MCF 10A (cell line): ENCODE measurements at regions not wholly inside any gene's neighbourhood (a gene's known extent, or its start where the extent isn't known, plus 50 kb on each side); places are given as distances from the start of the nearest gene placed in this dataset.

ENCODE experiments used
- BruUV-seq: library from RNA; stranded (reverse); fragments of 400-500 nt; replicated peaks from 2 replicates; lab custom pipeline; 2021; lab: Mats Ljungman, UMichigan
- CTCF ChIA-PET: fragments of 300-600 bp; sonication (Branson Sonifier 250); formaldehyde crosslinking; extraction: SDS; loops from one replicate; lab custom pipeline; 2021; ENCODE audit warnings: antibody characterized with exemption, inconsistent platforms; lab: Yijun Ruan, JAX
- POLR2A ChIA-PET: fragments of 300-600, 350-650 bp; sonication (Branson Sonifier 250); formaldehyde crosslinking; extraction: SDS; loops from one replicate; lab custom pipeline; 2020; ENCODE audit warnings: antibody characterized with exemption, inconsistent platforms; lab: Yijun Ruan, JAX
- DNase-seq: peaks from one replicate; pipeline ENCODE4 v3.0.0-alpha.2; 2018; ENCODE audit not compliant: unreplicated experiment
- H3K27ac Mint-ChIP-seq: one replicate; pipeline ENCODE4 v1.8.0; 2022; ENCODE audit warnings: mild to moderate bottlenecking, low read depth, mixed read lengths; ENCODE audit not compliant: unreplicated experiment
- H3K27me3 Mint-ChIP-seq: one replicate; pipeline ENCODE4 v1.8.0; 2022; ENCODE audit warnings: mixed read lengths; ENCODE audit not compliant: insufficient read depth, unreplicated experiment
- H3K36me3 Mint-ChIP-seq: one replicate; pipeline ENCODE4 v1.8.0; 2022; ENCODE audit warnings: mild to moderate bottlenecking, moderate library complexity, mixed read lengths; ENCODE audit not compliant: insufficient read depth, unreplicated experiment
- H3K4me1 Mint-ChIP-seq: one replicate; pipeline ENCODE4 v1.8.0; 2022; ENCODE audit warnings: mixed read lengths; ENCODE audit not compliant: insufficient read depth, unreplicated experiment
- H3K4me3 Mint-ChIP-seq: one replicate; pipeline ENCODE4 v1.8.0; 2022; ENCODE audit warnings: mild to moderate bottlenecking, moderate library complexity, mixed read lengths; ENCODE audit not compliant: unreplicated experiment
- H3K9me3 Mint-ChIP-seq: one replicate; pipeline ENCODE4 v1.8.0; 2022; ENCODE audit warnings: mixed read lengths; ENCODE audit not compliant: unreplicated experiment
- intact Hi-C: fragments of 100-400 bp; cut with micrococcal nuclease; formaldehyde crosslinking; loops from 2 replicates; pipeline ENCODE4 v1.14.1; 2022
- TF ChIP-seq, protein P1 (sequence below): fragments of 200-600 bp; IDR thresholded peaks from one replicate; pipeline ENCODE4 v1.8.0; 2022; ENCODE audit warnings: antibody characterized with exemption, mild to moderate bottlenecking; ENCODE audit not compliant: unreplicated experiment

- peaks cover 55% of the 10 kb centered on the region for H3K27me3 Mint-ChIP-seq
- no peaks in the 10 kb centered on the region for H3K36me3 Mint-ChIP-seq
- no peaks in the 10 kb centered on the region for H3K4me1 Mint-ChIP-seq
- TF ChIP-seq, protein P1, sequence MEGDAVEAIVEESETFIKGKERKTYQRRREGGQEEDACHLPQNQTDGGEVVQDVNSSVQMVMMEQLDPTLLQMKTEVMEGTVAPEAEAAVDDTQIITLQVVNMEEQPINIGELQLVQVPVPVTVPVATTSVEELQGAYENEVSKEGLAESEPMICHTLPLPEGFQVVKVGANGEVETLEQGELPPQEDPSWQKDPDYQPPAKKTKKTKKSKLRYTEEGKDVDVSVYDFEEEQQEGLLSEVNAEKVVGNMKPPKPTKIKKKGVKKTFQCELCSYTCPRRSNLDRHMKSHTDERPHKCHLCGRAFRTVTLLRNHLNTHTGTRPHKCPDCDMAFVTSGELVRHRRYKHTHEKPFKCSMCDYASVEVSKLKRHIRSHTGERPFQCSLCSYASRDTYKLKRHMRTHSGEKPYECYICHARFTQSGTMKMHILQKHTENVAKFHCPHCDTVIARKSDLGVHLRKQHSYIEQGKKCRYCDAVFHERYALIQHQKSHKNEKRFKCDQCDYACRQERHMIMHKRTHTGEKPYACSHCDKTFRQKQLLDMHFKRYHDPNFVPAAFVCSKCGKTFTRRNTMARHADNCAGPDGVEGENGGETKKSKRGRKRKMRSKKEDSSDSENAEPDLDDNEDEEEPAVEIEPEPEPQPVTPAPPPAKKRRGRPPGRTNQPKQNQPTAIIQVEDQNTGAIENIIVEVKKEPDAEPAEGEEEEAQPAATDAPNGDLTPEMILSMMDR = no peak
- no peak overlapping the region for H3K4me3 Mint-ChIP-seq
- intact Hi-C loops = no loop called here
- H3K27ac Mint-ChIP-seq = no peak overlapping the region
- no peak for DNase-seq
- POLR2A ChIA-PET = no interaction called here
- CTCF ChIA-PET = interaction anchor here (0.6 kb wide), 1 partner anchor 118 kb away, joined by 3 read pairs; no protein-coding TSS in a partner anchor
- BruUV-seq = no TSS peak
- H3K9me3 Mint-ChIP-seq = no peaks in the 10 kb centered on the region
These were observed 90.0 kb upstream of the EGFL6 start for GRCh38 chrX:13479452-13479813.

DNA sequence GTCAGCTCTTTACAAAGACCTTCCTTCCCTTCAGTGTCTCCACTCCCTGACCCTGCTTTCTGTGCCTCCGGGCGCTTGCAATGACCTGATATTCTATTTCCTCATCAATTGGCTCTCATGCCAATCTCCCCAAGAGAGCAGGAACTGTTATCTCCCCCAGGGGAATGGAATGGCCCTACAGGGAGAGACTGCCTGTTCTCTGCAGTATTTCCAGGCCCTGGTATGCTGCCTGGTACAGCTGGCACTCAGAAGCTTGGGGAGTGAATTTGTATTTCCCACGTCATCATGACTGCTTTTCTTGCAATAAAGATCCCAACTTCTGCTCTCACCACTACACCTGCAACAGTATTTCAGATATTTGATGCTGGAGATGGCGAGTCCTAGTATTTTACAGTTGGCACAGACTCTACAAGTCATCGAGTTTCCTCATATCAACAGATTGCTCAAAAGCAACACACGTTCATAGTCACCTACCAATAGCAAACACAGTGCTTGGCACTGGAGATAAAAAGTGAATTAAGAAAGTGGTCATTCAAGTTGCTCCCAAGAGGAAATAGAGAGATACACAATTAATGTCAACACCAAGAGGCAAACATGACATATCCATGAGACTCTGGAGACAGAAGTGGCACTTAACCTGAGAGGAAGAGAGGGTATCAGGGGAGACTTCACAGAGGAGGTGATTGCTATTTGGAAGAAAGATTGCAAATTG is 90.5 kb upstream of the EGFL6 start:
- TF ChIP-seq, protein P1 = no peak
- intact Hi-C loops = no loop called here

DNA sequence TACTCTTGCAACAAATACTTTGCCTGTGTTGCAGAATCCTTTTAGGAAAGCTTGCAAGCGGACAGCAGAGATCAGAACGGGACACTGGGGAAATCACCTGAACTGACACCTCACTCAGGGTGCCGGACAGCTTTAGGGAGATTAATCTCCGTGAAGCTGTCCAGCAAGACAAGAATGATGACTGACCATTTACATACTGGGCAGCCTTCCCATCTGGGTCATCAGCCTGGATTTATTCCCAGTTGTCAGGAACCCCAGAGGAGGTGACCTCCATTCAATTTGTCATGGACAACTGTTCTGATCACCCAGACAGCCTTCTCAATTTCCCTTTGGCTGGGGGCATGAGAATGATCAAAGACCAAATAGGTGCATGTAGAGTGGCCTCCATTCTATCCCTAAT is 93.0 kb upstream of the EGFL6 start:
- Mint-ChIP-seq H3K9me3 (no peaks in the 10 kb centered on the region), H3K4me3 (no peak overlapping the region)

More for the DNA sequence above, 90.5 kb upstream of the EGFL6 start:
- Mint-ChIP-seq H3K27me3 (peaks cover 55% of the 10 kb centered on the region), H3K4me3 (no peak overlapping the region), H3K36me3 (no peaks in the 10 kb centered on the region), H3K9me3 (no peaks in the 10 kb centered on the region), H3K4me1 (no peaks in the 10 kb centered on the region), H3K27ac (no peak overlapping the region)
- DNase-seq = no peak
- no TSS peak for BruUV-seq
- POLR2A ChIA-PET = no interaction called here
- CTCF ChIA-PET = interaction anchor here (0.6 to 1.4 kb wide), 2 partner anchors 9 to 117 kb away, joined by 3 read pairs; no protein-coding TSS in a partner anchor

GRCh38 chrX:13474164-13474516 is 95.3 kb upstream of the EGFL6 start:
- Mint-ChIP-seq H3K27me3 (peaks cover 64% of the 10 kb centered on the region), H3K36me3 (no peaks in the 10 kb centered on the region), H3K9me3 (no peaks in the 10 kb centered on the region), H3K27ac (no peak overlapping the region), H3K4me3 (no peak overlapping the region), H3K4me1 (peaks cover 9% of the 10 kb centered on the region)
- intact Hi-C loops = no loop called here
- TF ChIP-seq, protein P1 = no peak
- DNase-seq = no peak
- ChIA-PET CTCF (interaction anchor here (1.2 to 1.5 kb wide), 3 partner anchors 14 to 527 kb away, joined by 3 to 6 read pairs (median 5); no protein-coding TSS in a partner anchor), POLR2A (interaction anchor here (0.8 to 1.1 kb wide), 2 partner anchors 14 to 180 kb away, joined by 3 to 4 read pairs; no protein-coding TSS in a partner anchor)
- BruUV-seq = no TSS peak

More for the DNA sequence above, 93.0 kb upstream of the EGFL6 start:
- H3K27me3 Mint-ChIP-seq = peaks cover 75% of the 10 kb centered on the region
- no peaks in the 10 kb centered on the region for H3K36me3 Mint-ChIP-seq
- DNase-seq = no peak
- intact Hi-C loops = no loop called here
- CTCF ChIA-PET = interaction anchor here (0.7 to 1.4 kb wide), 4 partner anchors 11 to 170 kb away, joined by 3 to 9 read pairs (median 3); no protein-coding TSS in a partner anchor
- H3K4me1 Mint-ChIP-seq = no peaks in the 10 kb centered on the region
- POLR2A ChIA-PET = interaction anchor here (1.0 kb wide), 1 partner anchor 78 kb away, joined by 4 read pairs; no protein-coding TSS in a partner anchor
- TF ChIP-seq, protein P1 = no peak
- no peak overlapping the region for H3K27ac Mint-ChIP-seq
- BruUV-seq = no TSS peak
